GM21528 (cell line): ENCODE measurements at regions not wholly inside any gene's neighbourhood (a gene's known extent, or its start where the extent isn't known, plus 50 kb on each side); places are given as distances from the start of the nearest gene placed in this dataset.
"Not testable (repeated sequence)": the region's sequence is repeated elsewhere in the genome, so short reads cannot be mapped to it uniquely, and the experiment has no call there.

Experiments
- ATAC-seq: cut with Tn5 transposase; IDR thresholded peaks from one replicate; pipeline ENCODE4 v1.9.1; 2021; ENCODE audit warnings: mild to moderate bottlenecking, moderate library complexity; ENCODE audit not compliant: unreplicated experiment, low FRiP score

GRCh38 chr18:67455890-67456501 is 60.5 kb downstream of the DSEL start:
- no peak for ATAC-seq

GRCh38 chr18:67453901-67454300 is 62.6 kb downstream of the DSEL start:
- no peak for ATAC-seq

GRCh38 chr18:67451960-67452359 is 64.6 kb downstream of the DSEL start:
- no peak for ATAC-seq

DNA sequence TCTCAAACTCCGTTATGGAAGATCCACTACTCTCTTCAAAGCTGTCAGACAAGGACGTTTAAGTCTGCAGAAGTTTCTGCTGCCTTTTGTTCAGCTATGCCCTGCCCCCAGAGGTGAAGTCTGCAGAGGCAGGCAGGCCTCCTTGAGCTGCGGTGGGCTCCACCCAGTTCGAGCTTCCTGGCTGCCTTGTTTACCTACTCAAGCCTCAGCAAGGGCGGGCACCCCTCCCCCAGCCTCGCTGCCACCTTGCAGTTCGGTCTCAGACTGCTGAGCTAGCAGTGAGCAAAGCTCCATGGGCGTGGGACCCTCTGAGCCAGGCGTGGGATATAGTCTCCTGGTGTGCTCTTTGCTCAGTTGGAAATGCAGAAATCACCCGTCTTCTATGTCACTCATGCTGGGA is 65.4 kb downstream of the DSEL start:
- ATAC-seq = not testable (repeated sequence)

GRCh38 chr18:67433971-67434370 is 82.5 kb downstream of the DSEL start:
- ATAC-seq = no peak

DNA sequence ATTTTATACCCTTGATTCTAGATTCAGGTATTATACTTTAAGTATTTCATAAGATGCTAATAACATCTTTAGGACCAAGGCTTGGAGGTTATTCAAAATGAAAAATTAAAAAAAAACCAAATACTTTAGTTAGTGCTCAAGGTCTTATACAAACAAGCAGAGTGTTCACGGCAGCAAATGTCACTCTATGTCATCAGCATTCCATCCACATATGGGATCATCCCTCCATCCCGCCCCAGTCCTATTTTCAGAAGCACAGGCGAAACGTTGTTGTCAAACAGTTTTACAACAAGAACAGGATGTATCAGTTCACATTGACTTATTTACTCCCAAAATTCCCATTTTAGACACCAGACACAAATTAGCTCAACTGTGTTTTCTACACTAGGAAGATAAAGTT is 83.7 kb downstream of the DSEL start:
- no peak for ATAC-seq

- ATAC-seq = no peak
Measured at GRCh38 chr18:67428805-67429204, 87.7 kb downstream of the DSEL start.

- no peak for ATAC-seq
Measured at GRCh38 chr18:67428158-67428557, 88.4 kb downstream of the DSEL start.

DNA sequence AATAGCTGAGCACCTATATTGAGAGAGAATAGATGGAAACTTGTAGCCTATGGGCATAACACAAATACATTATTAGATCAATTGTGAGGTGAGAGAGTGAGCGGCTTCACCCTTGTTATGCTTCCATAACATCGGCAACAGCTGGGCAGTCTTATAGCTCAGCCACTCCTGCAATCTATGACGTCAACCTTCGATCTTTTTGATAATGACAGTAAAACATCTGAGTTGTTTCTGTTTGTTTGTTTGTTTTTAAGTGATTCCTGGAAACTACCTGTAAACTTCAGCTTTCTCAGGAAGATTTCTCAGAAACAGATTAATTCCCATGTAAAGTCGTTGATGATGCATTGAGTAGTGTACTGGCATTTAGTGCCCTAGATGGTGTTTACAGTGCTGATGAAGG is 90.0 kb downstream of the DSEL start:
- ATAC-seq = no peak

DNA sequence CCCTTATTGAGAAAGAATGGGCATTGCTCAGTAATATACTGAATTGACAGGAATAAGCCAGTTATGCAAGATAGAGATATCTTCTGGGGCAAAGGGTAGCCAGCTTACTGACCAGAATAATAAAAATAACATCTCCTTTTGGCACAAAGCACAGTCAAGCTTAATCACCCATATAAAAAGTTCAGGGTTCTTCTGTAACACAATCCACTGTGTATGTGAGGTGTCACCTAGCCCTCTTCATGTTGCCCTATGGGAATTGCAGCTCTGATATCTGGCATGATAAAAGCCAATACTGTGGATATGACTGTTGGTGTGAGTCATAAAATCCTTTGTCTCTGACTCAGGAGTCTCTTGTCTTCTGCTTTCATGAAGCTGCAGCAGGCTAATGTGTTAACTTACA is 90.8 kb downstream of the DSEL start:
- no peak for ATAC-seq

GRCh38 chr18:67421651-67422050 is 94.9 kb downstream of the DSEL start:
- ATAC-seq = no peak

GRCh38 chr18:67417864-67418523 is 98.5 kb downstream of the DSEL start:
- peak; percentile 94 for ATAC-seq

DNA sequence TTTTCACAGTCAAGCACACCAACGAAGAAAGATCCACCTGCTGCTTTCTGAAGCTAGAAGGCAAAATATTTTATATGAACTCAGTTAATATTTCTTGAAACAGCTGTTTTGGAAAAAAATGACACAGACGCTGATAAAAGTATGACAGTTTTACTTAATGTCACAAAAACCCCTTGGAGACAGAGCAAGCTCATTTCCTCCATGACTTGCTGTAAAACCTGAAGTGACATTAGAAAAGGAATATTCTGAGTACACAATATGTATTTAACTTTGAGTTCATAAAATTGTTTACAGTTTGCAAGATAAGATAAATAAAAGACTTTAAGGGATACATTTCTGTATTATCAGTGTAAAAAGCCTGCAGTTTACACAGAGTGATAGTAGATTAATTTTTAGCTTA is 105.4 kb downstream of the DSEL start:
- ATAC-seq = no peak

GRCh38 chr18:67410075-67411070 is 106.1 kb downstream of the DSEL start:
- no peak for ATAC-seq

GRCh38 chr18:67408240-67408639 is 108.3 kb downstream of the DSEL start:
- no peak for ATAC-seq

GRCh38 chr18:67406714-67407113 is 109.8 kb downstream of the DSEL start:
- ATAC-seq = no peak

DNA sequence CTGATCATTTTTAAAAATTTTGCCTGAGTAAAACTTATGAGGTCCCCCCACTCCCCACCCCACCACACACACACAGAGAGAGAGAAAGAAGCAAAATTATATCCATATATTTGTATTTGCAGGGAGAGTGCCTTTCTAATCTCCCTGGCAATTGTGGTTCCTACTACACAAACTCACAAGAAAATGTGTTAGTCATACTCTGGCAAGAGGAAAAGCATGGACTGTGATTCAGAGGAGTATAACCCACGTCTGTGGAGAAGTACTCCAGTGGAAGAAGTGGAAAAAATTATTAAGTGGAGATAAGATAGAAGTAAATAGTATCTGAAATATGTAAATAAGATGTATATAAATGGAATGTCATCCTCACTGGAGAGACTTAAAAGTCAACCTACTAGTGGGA is 114.0 kb downstream of the DSEL start:
- no peak for ATAC-seq

GRCh38 chr18:67400502-67401117 is 115.9 kb downstream of the DSEL start:
- ATAC-seq = no peak

GRCh38 chr18:67386032-67386431 is 130.5 kb downstream of the DSEL start:
- ATAC-seq = no peak

GRCh38 chr18:67385455-67385854 is 131.1 kb downstream of the DSEL start:
- ATAC-seq = no peak

- ATAC-seq = not testable (repeated sequence)
Measured at GRCh38 chr18:67384057-67384456, 132.5 kb downstream of the DSEL start.
